Activated naive CD4-positive, alpha-beta T cell (primary cell): ENCODE measurements at regions not wholly inside any gene's neighbourhood (a gene's known extent, or its start where the extent isn't known, plus 50 kb on each side); places are given as distances from the start of the nearest gene placed in this dataset.
"Not testable (repeated sequence)": the region's sequence is repeated elsewhere in the genome, so short reads cannot be mapped to it uniquely, and the experiment has no call there.

Source experiments
- DNase-seq, 4 experiments: peaks; one replicate each; lab custom pipeline; 2025; lab: John Stamatoyannopoulos, UW

- no peak for DNase-seq
These were observed 528.4 kb upstream of the SYT4 start for GRCh38 chr18:43805646-43806194.

GRCh38 chr18:43812627-43813026 is 535.3 kb upstream of the SYT4 start:
- DNase-seq = no peak

GRCh38 chr18:43819397-43819796 is 542.1 kb upstream of the SYT4 start:
- DNase-seq = no peak

GRCh38 chr18:43819873-43820272 is 542.6 kb upstream of the SYT4 start:
- DNase-seq = no peak

- no peak for DNase-seq
These were observed 548.5 kb upstream of the SYT4 start for GRCh38 chr18:43825768-43826167.

- DNase-seq = no peak
These were observed 548.9 kb upstream of the SYT4 start for GRCh38 chr18:43826215-43826614.

- no peak for DNase-seq
These were observed 550.0 kb upstream of the SYT4 start for GRCh38 chr18:43827311-43827710.

- no peak for DNase-seq
These were observed 553.0 kb upstream of the SYT4 start for GRCh38 chr18:43830303-43830702.

GRCh38 chr18:43830947-43831346 is 553.7 kb upstream of the SYT4 start:
- DNase-seq = no peak

GRCh38 chr18:43846299-43846698 is 569.0 kb upstream of the SYT4 start:
- DNase-seq = no peak

GRCh38 chr18:43847164-43848091 is 570.1 kb upstream of the SYT4 start:
- DNase-seq = no peak

- not testable (repeated sequence) for DNase-seq
These were observed 572.5 kb upstream of the SYT4 start for GRCh38 chr18:43849831-43850230.

GRCh38 chr18:43855376-43855775 is 578.1 kb upstream of the SYT4 start:
- DNase-seq = no peak

GRCh38 chr18:43863180-43863579 is 585.9 kb upstream of the SYT4 start:
- no peak for DNase-seq

GRCh38 chr18:43866696-43867095 is 589.4 kb upstream of the SYT4 start:
- no peak for DNase-seq

GRCh38 chr18:43868497-43868995 is 591.3 kb upstream of the SYT4 start:
- DNase-seq = no peak

GRCh38 chr18:43869451-43870008 is 592.2 kb upstream of the SYT4 start:
- DNase-seq = no peak

GRCh38 chr18:43870626-43871025 is 593.3 kb upstream of the SYT4 start:
- no peak for DNase-seq

- DNase-seq = no peak
These were observed 598.2 kb upstream of the SYT4 start for GRCh38 chr18:43875511-43875910.

- no peak for DNase-seq
These were observed 599.0 kb upstream of the SYT4 start for GRCh38 chr18:43876286-43876685.

GRCh38 chr18:43876748-43877147 is 599.5 kb upstream of the SYT4 start:
- no peak for DNase-seq

- no peak for DNase-seq
These were observed 600.5 kb upstream of the SYT4 start for GRCh38 chr18:43877616-43878321.
